Tibial nerve (tissue), 4 donors: ENCODE measurements at regions not wholly inside any gene's neighbourhood (a gene's known extent, or its start where the extent isn't known, plus 50 kb on each side); places are given as distances from the start of the nearest gene placed in this dataset.

Experiments
- EP300 ChIP-seq, 2 donors: sonication (generic); formaldehyde crosslinking; IDR thresholded peaks; one replicate each; pipeline ENCODE4 v1.6.1; 2017; ENCODE audit warnings: antibody characterized with exemption in 2 of 2, mild to moderate bottlenecking in 1 of 2
- POLR2A ChIP-seq, 2 donors: fragments of 450-650 bp; IDR thresholded peaks; one replicate each; pipeline ENCODE4 v1.6.1; 2017; ENCODE audit warnings: antibody characterized with exemption in 2 of 2, mild to moderate bottlenecking in 2 of 2, moderate library complexity in 2 of 2
- TF ChIP-seq, protein P1 (sequence below), 5 experiments: fragments of 200-600 bp in 3 of 5; fragments of 450-650 bp in 2 of 5; sonication (generic) in 3 of 5; IDR thresholded peaks; one replicate each; pipeline ENCODE4 v1.5.1; 2016 to 2019; ENCODE audit warnings: antibody characterized with exemption in 5 of 5, mild to moderate bottlenecking in 3 of 5, moderate library complexity in 2 of 5

- TF ChIP-seq POLR2A (IDR thresholded peaks at IDR 0.05) (no peak), EP300 (IDR thresholded peaks at IDR 0.05) (no peak)
- TF ChIP-seq, protein P1, sequence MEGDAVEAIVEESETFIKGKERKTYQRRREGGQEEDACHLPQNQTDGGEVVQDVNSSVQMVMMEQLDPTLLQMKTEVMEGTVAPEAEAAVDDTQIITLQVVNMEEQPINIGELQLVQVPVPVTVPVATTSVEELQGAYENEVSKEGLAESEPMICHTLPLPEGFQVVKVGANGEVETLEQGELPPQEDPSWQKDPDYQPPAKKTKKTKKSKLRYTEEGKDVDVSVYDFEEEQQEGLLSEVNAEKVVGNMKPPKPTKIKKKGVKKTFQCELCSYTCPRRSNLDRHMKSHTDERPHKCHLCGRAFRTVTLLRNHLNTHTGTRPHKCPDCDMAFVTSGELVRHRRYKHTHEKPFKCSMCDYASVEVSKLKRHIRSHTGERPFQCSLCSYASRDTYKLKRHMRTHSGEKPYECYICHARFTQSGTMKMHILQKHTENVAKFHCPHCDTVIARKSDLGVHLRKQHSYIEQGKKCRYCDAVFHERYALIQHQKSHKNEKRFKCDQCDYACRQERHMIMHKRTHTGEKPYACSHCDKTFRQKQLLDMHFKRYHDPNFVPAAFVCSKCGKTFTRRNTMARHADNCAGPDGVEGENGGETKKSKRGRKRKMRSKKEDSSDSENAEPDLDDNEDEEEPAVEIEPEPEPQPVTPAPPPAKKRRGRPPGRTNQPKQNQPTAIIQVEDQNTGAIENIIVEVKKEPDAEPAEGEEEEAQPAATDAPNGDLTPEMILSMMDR (IDR thresholded peaks at IDR 0.05) = no peak
Observed at GRCh38 chr9:88251903-88252302, 113.6 kb upstream of the SPATA31C2 start.
